Transverse colon (tissue), 4 donors: ENCODE measurements at regions not wholly inside any gene's neighbourhood (a gene's known extent, or its start where the extent isn't known, plus 50 kb on each side); places are given as distances from the start of the nearest gene placed in this dataset.

Experiments
- DNase-seq: peaks from one replicate; pipeline ENCODE4 v3.0.0-alpha.2; 2019
- H3K27ac ChIP-seq, 4 donors: fragments of 200-600 bp; sonication (generic); 2 replicates each; pipeline ENCODE4 v1.5.1; 2016 to 2018; ENCODE audit warnings: inconsistent platforms in 4 of 4
- H3K27me3 ChIP-seq: fragments of 200-600 bp; sonication (generic); 2 replicates; pipeline ENCODE4 v1.5.1; 2017; ENCODE audit warnings: inconsistent platforms
- H3K36me3 ChIP-seq, 4 donors: fragments of 200-600 bp; sonication (generic); 2 replicates each; pipeline ENCODE4 v1.5.1; 2017 to 2019; ENCODE audit warnings: inconsistent platforms in 4 of 4
- H3K4me1 ChIP-seq, 4 donors: fragments of 200-600 bp; sonication (generic); 2 replicates each; pipeline ENCODE4 v1.5.1; 2017 to 2020; ENCODE audit warnings: inconsistent platforms in 4 of 4
- H3K4me3 ChIP-seq, 4 donors: fragments of 200-600 bp; sonication (generic); 1 replicate in 1 of 4; 2 replicates in 3 of 4; pipeline versions ENCODE4 v1.5.1 to v1.6.1; 2017 to 2019; ENCODE audit warnings: inconsistent platforms in 4 of 4
- H3K9me3 ChIP-seq, 2 donors: fragments of 200-600 bp; sonication (generic); 2 replicates each; pipeline ENCODE4 v1.5.1; 2017 to 2019; ENCODE audit warnings: inconsistent platforms in 2 of 2
- EP300 ChIP-seq: sonication (generic); formaldehyde crosslinking; IDR thresholded peaks from one replicate; pipeline ENCODE4 v1.6.1; 2017; ENCODE audit warnings: antibody characterized with exemption, low read depth
- POLR2A ChIP-seq: fragments of 450-650 bp; IDR thresholded peaks from one replicate; pipeline ENCODE4 v1.6.1; 2016; ENCODE audit warnings: antibody characterized with exemption, mild to moderate bottlenecking, moderate library complexity
- POLR2AphosphoS5 ChIP-seq, 3 donors: sonication (generic); formaldehyde crosslinking; IDR thresholded peaks; one replicate each; pipeline ENCODE4 v1.6.1; 2016; ENCODE audit warnings: antibody characterized with exemption in 3 of 3
- WGBS, 2 donors: methylation state at CpG; one replicate each; pipeline ENCODE4 v1.1.5; 2018; ENCODE audit warnings: low coverage in 1 of 2; 5-methylcytosine and 5-hydroxymethylcytosine counted together
- in situ Hi-C, 4 donors: fragments of 200-750 bp; cut with MboI; loops; one replicate each; pipeline versions ENCODE4 v1.15.0 to v1.15.1; 2017; ENCODE audit warnings: low sequenced_read_pairs in 3 of 4, low pct_ligation_motif_present in 1 of 4, low pct_unique_long_range_greater_than_20kb in 1 of 4
- intact Hi-C: fragments of 100-400 bp; cut with DNase I; formaldehyde crosslinking; loops from one replicate; pipeline ENCODE4 v1.15.1; 2023; ENCODE audit warnings: low total_unique reads
- TF ChIP-seq, protein P1 (sequence below), 5 experiments: fragments of 200-600 bp in 3 of 5; fragments of 450-650 bp in 2 of 5; sonication (generic) in 3 of 5; IDR thresholded peaks; 1 replicate in 2 of 5; 2 replicates in 3 of 5; pipeline ENCODE4 v1.5.1; 2016 to 2017; ENCODE audit warnings: antibody characterized with exemption in 5 of 5, inconsistent platforms in 3 of 5, mild to moderate bottlenecking in 2 of 5, moderate library complexity in 1 of 5

- H3K9me3 ChIP-seq = no peaks in the 10 kb centered on the region
- no peaks in the 10 kb centered on the region for H3K27me3 ChIP-seq
- no peaks in the 10 kb centered on the region for H3K4me1 ChIP-seq
- in situ Hi-C loops = no loop called here
- H3K36me3 ChIP-seq = no peaks in the 10 kb centered on the region
- 49 to 88% methylated on average over 2 to 5 of the region's 5 CpGs for WGBS, 2 donors
- no peak overlapping the region for H3K4me3 ChIP-seq
- TF ChIP-seq, protein P1, sequence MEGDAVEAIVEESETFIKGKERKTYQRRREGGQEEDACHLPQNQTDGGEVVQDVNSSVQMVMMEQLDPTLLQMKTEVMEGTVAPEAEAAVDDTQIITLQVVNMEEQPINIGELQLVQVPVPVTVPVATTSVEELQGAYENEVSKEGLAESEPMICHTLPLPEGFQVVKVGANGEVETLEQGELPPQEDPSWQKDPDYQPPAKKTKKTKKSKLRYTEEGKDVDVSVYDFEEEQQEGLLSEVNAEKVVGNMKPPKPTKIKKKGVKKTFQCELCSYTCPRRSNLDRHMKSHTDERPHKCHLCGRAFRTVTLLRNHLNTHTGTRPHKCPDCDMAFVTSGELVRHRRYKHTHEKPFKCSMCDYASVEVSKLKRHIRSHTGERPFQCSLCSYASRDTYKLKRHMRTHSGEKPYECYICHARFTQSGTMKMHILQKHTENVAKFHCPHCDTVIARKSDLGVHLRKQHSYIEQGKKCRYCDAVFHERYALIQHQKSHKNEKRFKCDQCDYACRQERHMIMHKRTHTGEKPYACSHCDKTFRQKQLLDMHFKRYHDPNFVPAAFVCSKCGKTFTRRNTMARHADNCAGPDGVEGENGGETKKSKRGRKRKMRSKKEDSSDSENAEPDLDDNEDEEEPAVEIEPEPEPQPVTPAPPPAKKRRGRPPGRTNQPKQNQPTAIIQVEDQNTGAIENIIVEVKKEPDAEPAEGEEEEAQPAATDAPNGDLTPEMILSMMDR (IDR thresholded peaks at IDR 0.05) = no peak
- H3K27ac ChIP-seq = no peak overlapping the region
- intact Hi-C loops = no loop called here
- DNase-seq = no peak
These were observed 399.6 kb downstream of the TMEM135 start for GRCh38 chr11:87437133-87437843.

GRCh38 chr11:87432022-87432421 lies 394.3 kb downstream of the TMEM135 start:
- intact Hi-C loops = no loop called here
- 58 to 63% methylated on average over 2 to 4 of the region's 4 CpGs for WGBS, 2 donors
- Histone ChIP-seq H3K27me3 (no peaks in the 10 kb centered on the region), H3K27ac (no peak overlapping the region), H3K36me3 (no peaks in the 10 kb centered on the region), H3K4me1 (no peaks in the 10 kb centered on the region), H3K4me3 (no peak overlapping the region), H3K9me3 (no peaks in the 10 kb centered on the region)
- TF ChIP-seq POLR2A (no peak), EP300 (no peak), POLR2AphosphoS5 (IDR thresholded peaks at IDR 0.05) (no peak)
- TF ChIP-seq, protein P1 (IDR thresholded peaks at IDR 0.05) = no peak
- DNase-seq = no peak
- in situ Hi-C loops = no loop called here

GRCh38 chr11:87431392-87431791 lies 393.7 kb downstream of the TMEM135 start:
- DNase-seq = no peak
- Histone ChIP-seq H3K4me3 (no peak overlapping the region), H3K4me1 (no peaks in the 10 kb centered on the region), H3K27me3 (no peaks in the 10 kb centered on the region), H3K27ac (no peak overlapping the region), H3K9me3 (no peaks in the 10 kb centered on the region), H3K36me3 (no peaks in the 10 kb centered on the region)
- intact Hi-C loops (no loop called here), in situ Hi-C loops (no loop called here)
- TF ChIP-seq POLR2AphosphoS5 (IDR thresholded peaks at IDR 0.05) = no peak
- TF ChIP-seq POLR2A = no peak
- TF ChIP-seq, protein P1 (IDR thresholded peaks at IDR 0.05) = no peak
- no peak for TF ChIP-seq EP300
- 92 to 94% methylated on average over 2 of the region's 2 CpGs for WGBS, 2 donors

DNA sequence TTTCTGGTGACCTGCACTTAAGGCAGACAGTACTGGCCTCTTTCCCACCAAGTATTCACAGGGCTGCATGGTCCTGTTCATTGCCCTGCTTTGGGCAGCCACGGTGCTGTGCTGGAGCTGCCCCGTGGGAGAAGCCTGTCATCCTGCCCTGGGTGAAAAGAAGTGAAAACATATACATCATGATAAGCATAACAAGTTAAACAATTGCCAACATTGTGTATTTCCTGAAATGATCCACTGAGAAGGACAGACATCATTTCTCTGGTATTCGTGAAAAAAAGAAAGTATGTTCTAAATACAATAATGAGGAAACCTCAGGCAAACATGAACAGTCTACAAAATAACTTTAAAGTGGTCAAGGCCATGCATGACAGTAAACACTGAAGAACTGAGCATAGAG lies 393.1 kb downstream of the TMEM135 start:
- H3K4me3 ChIP-seq = no peak overlapping the region
- in situ Hi-C loops (no loop called here), intact Hi-C loops (no loop called here)
- TF ChIP-seq EP300 (no peak), POLR2AphosphoS5 (IDR thresholded peaks at IDR 0.05) (no peak), POLR2A (no peak)
- TF ChIP-seq, protein P1 (IDR thresholded peaks at IDR 0.05) = no peak
- DNase-seq = no peak
- H3K36me3 ChIP-seq = no peaks in the 10 kb centered on the region
- H3K27me3 ChIP-seq = no peaks in the 10 kb centered on the region
- H3K9me3 ChIP-seq = no peaks in the 10 kb centered on the region
- no peak overlapping the region for H3K27ac ChIP-seq
- WGBS, 2 donors = 70 to 76% methylated on average over 2 to 3 of the region's 3 CpGs
- H3K4me1 ChIP-seq = no peaks in the 10 kb centered on the region
